ENCODE measurements at regions not wholly inside any gene's neighbourhood (a gene's known extent, or its start where the extent isn't known, plus 50 kb on each side); places are given as distances from the start of the nearest gene placed in this dataset.
"Not testable (repeated sequence)": the region's sequence is repeated elsewhere in the genome, so short reads cannot be mapped to it uniquely, and the experiment has no call there.

- DNase-seq (ENCODE audit: low spot score), result no peak
Measured at GRCh38 chr4:146073517-146073916, 102.0 kb upstream of the LSM6 start.

GRCh38 chr4:146072376-146072775 lies 103.1 kb upstream of the LSM6 start:
- no peak for DNase-seq (ENCODE audit: low spot score)

- no peak for DNase-seq (ENCODE audit: low spot score)
Measured at GRCh38 chr4:146071390-146071789, 104.1 kb upstream of the LSM6 start.

- no peak for DNase-seq (ENCODE audit: low spot score)
Measured at GRCh38 chr4:146063143-146063542, 112.4 kb upstream of the LSM6 start.

- DNase-seq (ENCODE audit: low spot score), result no peak
Measured at GRCh38 chr4:146062340-146062739, 113.2 kb upstream of the LSM6 start.

GRCh38 chr4:146061610-146062334 lies 113.7 kb upstream of the LSM6 start:
- DNase-seq (ENCODE audit: low spot score), result no peak

GRCh38 chr4:146059865-146060264 lies 115.7 kb upstream of the LSM6 start:
- peak; percentile 75 for DNase-seq (ENCODE audit: low spot score)

- DNase-seq (ENCODE audit: low spot score), result peak; percentile 65
Measured at GRCh38 chr4:146059151-146059550, 116.4 kb upstream of the LSM6 start.

- DNase-seq (ENCODE audit: low spot score), result no peak
Measured at GRCh38 chr4:146058531-146058930, 117.0 kb upstream of the LSM6 start.

- no peak for DNase-seq (ENCODE audit: low spot score)
Measured at GRCh38 chr4:146054676-146055075, 116.1 kb upstream of the ZNF827 start.

GRCh38 chr4:146053891-146054290 lies 115.3 kb upstream of the ZNF827 start:
- DNase-seq (ENCODE audit: low spot score), result no peak

- DNase-seq (ENCODE audit: low spot score), result no peak
Measured at GRCh38 chr4:146051728-146052391, 113.2 kb upstream of the ZNF827 start.

GRCh38 chr4:146051223-146051622 lies 112.6 kb upstream of the ZNF827 start:
- DNase-seq (ENCODE audit: low spot score), result no peak

- DNase-seq (ENCODE audit: low spot score), result peak; percentile 79
Measured at GRCh38 chr4:146049802-146050201, 111.2 kb upstream of the ZNF827 start.

- not testable (repeated sequence) for DNase-seq (ENCODE audit: low spot score)
Measured at GRCh38 chr4:146047768-146048167, 109.1 kb upstream of the ZNF827 start.

GRCh38 chr4:146041139-146042004 lies 102.7 kb upstream of the ZNF827 start:
- DNase-seq (ENCODE audit: low spot score), result peak; percentile 42

GRCh38 chr4:146040623-146041022 lies 102.0 kb upstream of the ZNF827 start:
- DNase-seq (ENCODE audit: low spot score), result no peak

- no peak for DNase-seq (ENCODE audit: low spot score)
Measured at GRCh38 chr4:146033149-146033548, 94.5 kb upstream of the ZNF827 start.

- no peak for DNase-seq (ENCODE audit: low spot score)
Measured at GRCh38 chr4:146032234-146032860, 93.7 kb upstream of the ZNF827 start.

- peak; percentile 66 for DNase-seq (ENCODE audit: low spot score)
Measured at GRCh38 chr4:146029939-146030710, 91.5 kb upstream of the ZNF827 start.

GRCh38 chr4:146029147-146029546 lies 90.5 kb upstream of the ZNF827 start:
- no peak for DNase-seq (ENCODE audit: low spot score)

Measured in germinal center (tissue), 1 donor.